Adrenal gland (tissue), 9 donors: ENCODE measurements at regions not wholly inside any gene's neighbourhood (a gene's known extent, or its start where the extent isn't known, plus 50 kb on each side); places are given as distances from the start of the nearest gene placed in this dataset.

Experiments used
- DNase-seq, 7 donors: peaks; one replicate each; pipeline ENCODE4 v3.0.0-alpha.2; 2019 to 2020
- H3K27ac ChIP-seq, 5 donors: fragments of 200-600 bp; sonication (generic) in 4 of 5; 1 replicate in 3 of 5; 2 replicates in 2 of 5; pipeline versions ENCODE4 v1.5.1 to v1.8.0; 2016 to 2020; ENCODE audit warnings: mild to moderate bottlenecking in 1 of 5
- H3K27me3 ChIP-seq: fragments of 200-600 bp; 2 replicates; pipeline ENCODE4 v1.8.0; 2021
- H3K36me3 ChIP-seq, 2 donors: fragments of 200-600 bp; replicated peaks in 1 of 2; 1 replicate in 1 of 2; 2 replicates in 1 of 2; pipeline versions ENCODE4 v1.5.1 to v1.8.0; 2018 to 2022
- H3K4me1 ChIP-seq, 2 donors: fragments of 200-600 bp; replicated peaks in 1 of 2; 1 replicate in 1 of 2; 2 replicates in 1 of 2; pipeline versions ENCODE4 v1.5.1 to v1.8.0; 2018 to 2021
- H3K4me3 ChIP-seq, 4 donors: fragments of 200-600 bp; sonication (generic) in 3 of 4; one replicate each; pipeline ENCODE4 v1.5.1; 2016 to 2018
- H3K9me3 ChIP-seq, 3 donors: fragments of 200-600 bp; sonication (generic) in 1 of 3; replicated peaks in 1 of 3; 1 replicate in 2 of 3; 2 replicates in 1 of 3; pipeline versions ENCODE4 v1.5.1 to v1.8.0; 2016 to 2021
- POLR2A ChIP-seq, 2 donors: fragments of 450-650 bp; IDR thresholded peaks; one replicate each; pipeline ENCODE4 v1.6.1; 2017; ENCODE audit warnings: antibody characterized with exemption in 2 of 2, mild to moderate bottlenecking in 2 of 2, moderate library complexity in 1 of 2
- WGBS, 4 donors: extraction: QIAGEN DNeasy Blood & Tissue Kit in 2 of 4; methylation state at CpG; one replicate each; pipeline versions ENCODE4 v1.1.5 to v1.1.7; 2013 to 2017; 5-methylcytosine and 5-hydroxymethylcytosine counted together
- intact Hi-C, 2 donors: fragments of 100-400 bp; cut with DNase I; formaldehyde crosslinking; loops; one replicate each; pipeline versions ENCODE4 v1.14.1 to v1.15.0; 2022 to 2023
- TF ChIP-seq, protein P1 (sequence below), 6 experiments: fragments of 450-650 bp in 4 of 6; fragments of 200-600 bp in 2 of 6; sonication (generic) in 1 of 6; IDR thresholded peaks; 1 replicate in 5 of 6; 2 replicates in 1 of 6; pipeline versions ENCODE4 v1.5.1 to v1.8.0; 2016 to 2021; ENCODE audit warnings: antibody characterized with exemption in 6 of 6, mild to moderate bottlenecking in 2 of 6, moderate library complexity in 1 of 6
- donor health status: healthy with polysubstance abuse.
- donor health status: Bipolar disorder and iron deficiency.
- donor health status: DM: yes; HTN: yes; CAD: no.
- donor health status: DM: no; HTN: no; CAD: no.
- donor health status: DM: no; HTN: no; CAD: no.

DNA sequence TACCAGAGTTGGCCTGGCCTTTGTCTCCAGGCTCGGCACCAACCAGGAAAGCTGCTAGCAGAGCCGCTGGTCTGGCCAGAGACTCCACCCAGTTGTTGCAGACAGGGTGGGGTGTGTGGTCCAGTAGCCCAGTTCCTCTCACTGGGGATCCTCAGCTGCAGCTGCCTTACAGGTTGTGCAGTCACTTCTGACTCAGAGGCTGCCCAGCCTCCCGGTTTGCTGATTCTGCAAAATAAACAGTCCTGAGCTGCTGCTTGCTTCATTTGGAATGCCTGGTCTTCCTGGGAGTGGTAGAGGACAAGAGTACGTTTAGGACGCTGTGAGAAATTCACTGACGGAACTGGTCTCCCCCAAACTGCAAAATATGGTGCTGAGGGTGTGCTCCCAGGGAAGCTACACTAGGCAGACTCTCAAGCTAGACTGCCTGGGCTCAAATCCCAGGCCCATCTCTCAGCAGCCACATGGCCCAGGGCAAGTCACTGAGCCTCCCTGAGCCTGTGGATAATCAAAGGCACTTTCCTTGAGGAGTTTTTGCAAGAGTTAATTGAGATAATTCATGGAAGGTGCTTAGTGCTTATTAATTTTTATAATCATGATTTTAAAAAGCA is 246.1 kb downstream of the TFAP2C start:
- Histone ChIP-seq H3K4me3 (no peak overlapping the region), H3K27ac (no peak overlapping the region), H3K27me3 (no peaks in the 10 kb centered on the region), H3K4me1 (no peaks in the 10 kb centered on the region), H3K9me3 (no peaks in the 10 kb centered on the region), H3K36me3 (no peaks in the 10 kb centered on the region)
- no peak for TF ChIP-seq POLR2A (IDR thresholded peaks at IDR 0.05)
- TF ChIP-seq, protein P1, sequence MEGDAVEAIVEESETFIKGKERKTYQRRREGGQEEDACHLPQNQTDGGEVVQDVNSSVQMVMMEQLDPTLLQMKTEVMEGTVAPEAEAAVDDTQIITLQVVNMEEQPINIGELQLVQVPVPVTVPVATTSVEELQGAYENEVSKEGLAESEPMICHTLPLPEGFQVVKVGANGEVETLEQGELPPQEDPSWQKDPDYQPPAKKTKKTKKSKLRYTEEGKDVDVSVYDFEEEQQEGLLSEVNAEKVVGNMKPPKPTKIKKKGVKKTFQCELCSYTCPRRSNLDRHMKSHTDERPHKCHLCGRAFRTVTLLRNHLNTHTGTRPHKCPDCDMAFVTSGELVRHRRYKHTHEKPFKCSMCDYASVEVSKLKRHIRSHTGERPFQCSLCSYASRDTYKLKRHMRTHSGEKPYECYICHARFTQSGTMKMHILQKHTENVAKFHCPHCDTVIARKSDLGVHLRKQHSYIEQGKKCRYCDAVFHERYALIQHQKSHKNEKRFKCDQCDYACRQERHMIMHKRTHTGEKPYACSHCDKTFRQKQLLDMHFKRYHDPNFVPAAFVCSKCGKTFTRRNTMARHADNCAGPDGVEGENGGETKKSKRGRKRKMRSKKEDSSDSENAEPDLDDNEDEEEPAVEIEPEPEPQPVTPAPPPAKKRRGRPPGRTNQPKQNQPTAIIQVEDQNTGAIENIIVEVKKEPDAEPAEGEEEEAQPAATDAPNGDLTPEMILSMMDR (IDR thresholded peaks at IDR 0.05): no peak
- intact Hi-C loops: no loop called here
- 35 to 43% (median 36%) methylated on average over 4 to 6 of the region's 6 CpGs for WGBS, 4 donors
- DNase-seq: no peak

DNA sequence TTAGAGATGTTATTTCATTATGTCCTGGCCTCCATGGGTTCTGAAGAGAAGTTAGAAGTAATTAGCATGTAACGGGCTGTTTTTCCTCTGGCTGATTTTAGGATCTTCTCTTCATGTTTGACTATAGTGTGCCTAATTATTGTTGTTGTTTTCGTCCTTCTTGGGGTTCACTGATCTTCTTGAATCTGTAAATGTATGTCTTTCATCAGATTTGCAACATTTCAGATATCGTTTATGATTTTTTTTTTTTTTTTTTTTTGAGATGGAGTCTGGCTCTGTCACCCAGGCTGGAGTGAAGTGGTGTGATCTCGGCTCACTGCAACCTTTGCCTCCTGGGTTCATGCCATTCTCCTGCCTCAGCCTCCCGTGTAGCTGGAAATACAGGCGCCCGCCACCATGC is 246.7 kb downstream of the TFAP2C start:
- intact Hi-C loops: no loop called here
- Histone ChIP-seq H3K9me3 (no peaks in the 10 kb centered on the region), H3K4me1 (no peaks in the 10 kb centered on the region), H3K36me3 (no peaks in the 10 kb centered on the region), H3K27me3 (no peaks in the 10 kb centered on the region), H3K27ac (no peak overlapping the region), H3K4me3 (no peak overlapping the region)
- WGBS, 4 donors: 77 to 87% (median 84%) methylated on average over 7 of the region's 7 CpGs
- no peak for TF ChIP-seq POLR2A (IDR thresholded peaks at IDR 0.05)
- TF ChIP-seq, protein P1 (IDR thresholded peaks at IDR 0.05): no peak
- DNase-seq: no peak

DNA sequence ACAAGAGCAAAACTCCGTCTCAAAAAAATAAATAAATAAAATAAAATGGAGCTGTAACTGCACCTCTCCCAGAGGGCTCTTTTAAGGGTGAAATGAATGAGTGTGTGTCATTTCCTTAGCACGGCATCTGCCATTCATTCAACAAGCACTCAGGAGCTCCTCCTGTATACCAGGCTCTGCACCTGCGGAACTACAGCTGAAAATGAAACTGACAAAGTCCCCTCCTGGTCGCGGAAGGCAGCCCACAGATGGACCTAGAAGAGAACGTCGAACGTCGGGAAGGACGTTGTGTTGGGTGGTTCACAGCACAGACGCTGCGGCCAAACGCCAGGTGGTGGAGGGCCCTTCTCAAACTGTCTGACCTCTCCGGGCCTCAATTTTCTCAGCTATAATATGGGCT is 256.4 kb downstream of the TFAP2C start:
- Histone ChIP-seq H3K4me3 (no peak overlapping the region), H3K27me3 (no peaks in the 10 kb centered on the region), H3K9me3 (no peaks in the 10 kb centered on the region), H3K4me1 (no peaks in the 10 kb centered on the region), H3K36me3 (no peaks in the 10 kb centered on the region), H3K27ac (no peak overlapping the region)
- intact Hi-C loops: no loop called here
- TF ChIP-seq POLR2A (IDR thresholded peaks at IDR 0.05): no peak
- TF ChIP-seq, protein P1 (IDR thresholded peaks at IDR 0.05): no peak
- 73 to 91% (median 77%) methylated on average over 12 to 14 of the region's 14 CpGs for WGBS, 4 donors
- DNase-seq: no peak

DNA sequence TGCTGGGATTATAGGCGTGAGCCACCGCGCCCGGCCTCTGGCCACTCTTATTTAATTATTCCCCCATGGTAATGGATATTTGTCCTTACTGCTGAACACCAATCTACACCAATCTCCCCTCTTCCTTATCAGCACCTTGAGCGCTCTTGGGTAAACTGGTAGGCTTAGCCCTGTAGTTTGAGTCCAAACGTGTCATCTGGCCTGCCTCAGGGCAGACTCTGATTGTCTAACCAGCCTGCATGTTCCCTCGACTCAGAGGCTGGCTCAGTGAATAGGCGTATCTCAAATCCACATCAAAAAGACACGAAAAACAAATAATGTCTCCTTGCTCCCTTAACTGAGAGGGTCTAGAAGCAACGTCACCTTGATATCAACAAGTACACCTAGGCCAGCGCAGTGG is 260.9 kb downstream of the TFAP2C start:
- no peaks in the 10 kb centered on the region for H3K4me1 ChIP-seq
- no peaks in the 10 kb centered on the region for H3K36me3 ChIP-seq
- TF ChIP-seq, protein P1 (IDR thresholded peaks at IDR 0.05): no peak
- no peak for TF ChIP-seq POLR2A (IDR thresholded peaks at IDR 0.05)
- no peaks in the 10 kb centered on the region for H3K9me3 ChIP-seq
- no peak overlapping the region for H3K4me3 ChIP-seq
- intact Hi-C loops: no loop called here
- DNase-seq: no peak
- 73 to 82% (median 78%) methylated on average over 8 to 11 of the region's 11 CpGs for WGBS, 4 donors
- H3K27ac ChIP-seq: no peak overlapping the region
- no peaks in the 10 kb centered on the region for H3K27me3 ChIP-seq
